ENCODE measurements at regions not wholly inside any gene's neighbourhood (a gene's known extent, or its start where the extent isn't known, plus 50 kb on each side); places are given as distances from the start of the nearest gene placed in this dataset.
A peak's percentile ranks its signal among the peaks of the same experiment; 100 is the strongest.
"Not testable (repeated sequence)": the region's sequence is repeated elsewhere in the genome, so short reads cannot be mapped to it uniquely, and the experiment has no call there.

- ATAC-seq: no peak
- intact Hi-C loops (cut with DNase I): no loop called here
- Histone ChIP-seq H3K27ac (no peak overlapping the region), H3K27me3 (ENCODE audit: low read depth) (no peaks in the 10 kb centered on the region), H3K4me1 (no peaks in the 10 kb centered on the region), H3K4me3 (no peak overlapping the region), H3K9me3 (no peaks in the 10 kb centered on the region), H3K36me3 (no peaks in the 10 kb centered on the region)
- TF ChIP-seq CTCF (IDR thresholded peaks at IDR 0.05): no peak
- DNase-seq: no peak
These were observed 113.7 kb downstream of the FAM217A start for GRCh38 chr6:3965071-3965718.

DNA sequence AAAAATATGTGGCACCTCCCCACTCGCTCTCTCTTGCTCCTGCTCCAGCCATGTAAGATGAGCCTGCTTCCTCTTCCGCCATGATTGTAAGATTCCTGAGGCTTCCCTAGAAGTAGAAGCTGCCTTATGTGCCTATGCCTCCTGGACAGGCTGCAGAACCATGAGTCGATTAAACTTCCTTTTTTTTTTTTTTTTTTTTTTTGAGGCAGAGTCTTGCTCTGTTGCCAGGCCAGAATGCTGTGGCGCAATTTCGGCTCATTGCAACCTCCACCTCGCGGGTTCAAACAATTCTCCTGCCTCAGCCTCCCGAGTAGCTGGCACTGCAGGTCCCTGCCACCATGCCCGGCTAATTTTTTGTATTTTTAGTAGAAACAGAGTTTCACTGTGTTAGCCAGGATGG, 112.5 kb downstream of the FAM217A start:
- H3K4me3 ChIP-seq: no peak overlapping the region
- TF ChIP-seq CTCF (IDR thresholded peaks at IDR 0.05): no peak
- H3K4me1 ChIP-seq: no peaks in the 10 kb centered on the region
- ATAC-seq (no peak), DNase-seq (no peak)
- H3K9me3 ChIP-seq: no peaks in the 10 kb centered on the region
- intact Hi-C loops (cut with DNase I): no loop called here
- no peaks in the 10 kb centered on the region for H3K36me3 ChIP-seq
- H3K27me3 ChIP-seq (ENCODE audit: low read depth): no peaks in the 10 kb centered on the region
- no peak overlapping the region for H3K27ac ChIP-seq

- H3K27me3 ChIP-seq (ENCODE audit: low read depth): no peaks in the 10 kb centered on the region
- H3K4me1 ChIP-seq: no peaks in the 10 kb centered on the region
- no peaks in the 10 kb centered on the region for H3K36me3 ChIP-seq
- H3K4me3 ChIP-seq: no peak overlapping the region
- H3K27ac ChIP-seq: no peak overlapping the region
- no peak for ATAC-seq
- H3K9me3 ChIP-seq: no peaks in the 10 kb centered on the region
- no peak for TF ChIP-seq CTCF (IDR thresholded peaks at IDR 0.05)
- DNase-seq: no peak
- intact Hi-C loops (cut with DNase I): no loop called here
These were observed 108.8 kb downstream of the FAM217A start for GRCh38 chr6:3970097-3970496.

GRCh38 chr6:3973152-3973551, 105.8 kb downstream of the FAM217A start:
- H3K36me3 ChIP-seq; H3K27me3 ChIP-seq (ENCODE audit: low read depth); H3K4me1 ChIP-seq; intact Hi-C loops (cut with DNase I); H3K9me3 ChIP-seq; H3K4me3 ChIP-seq; DNase-seq; ATAC-seq; H3K27ac ChIP-seq: not testable (repeated sequence)

GRCh38 chr6:3977875-3978711, 100.8 kb downstream of the FAM217A start:
- intact Hi-C loops (cut with DNase I): no loop called here
- H3K36me3 ChIP-seq: no peaks in the 10 kb centered on the region
- no peaks in the 10 kb centered on the region for H3K4me1 ChIP-seq
- H3K27me3 ChIP-seq (ENCODE audit: low read depth): no peaks in the 10 kb centered on the region
- H3K27ac ChIP-seq: no peak overlapping the region
- no peak overlapping the region for H3K4me3 ChIP-seq
- ATAC-seq: peak; percentile 70 to 80
- TF ChIP-seq CTCF (IDR thresholded peaks at IDR 0.05): peak; percentile 64
- no peaks in the 10 kb centered on the region for H3K9me3 ChIP-seq
- no peak for DNase-seq

DNA sequence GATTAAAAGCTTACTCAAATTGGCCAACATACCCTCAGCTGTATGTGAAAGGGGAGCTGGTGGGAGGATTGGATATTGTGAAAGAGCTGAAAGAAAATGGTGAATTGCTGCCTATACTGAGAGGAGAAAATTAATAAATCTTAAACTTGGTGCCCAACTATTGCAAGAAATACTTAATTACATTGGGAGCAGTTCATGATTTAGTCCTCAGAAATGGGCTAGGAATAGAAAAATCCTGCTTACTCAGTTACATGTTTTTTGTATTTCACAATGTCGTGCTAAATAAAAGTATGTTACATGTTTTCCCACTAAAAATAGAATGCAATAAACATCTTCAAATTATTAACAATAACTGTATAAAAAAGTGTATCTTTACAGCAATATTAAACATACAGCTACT, 100.0 kb downstream of the FAM217A start:
- H3K4me1 ChIP-seq; H3K27me3 ChIP-seq (ENCODE audit: low read depth); DNase-seq; intact Hi-C loops (cut with DNase I); H3K27ac ChIP-seq; H3K36me3 ChIP-seq; H3K9me3 ChIP-seq; ATAC-seq; H3K4me3 ChIP-seq: not testable (repeated sequence)
